Epithelial cell of proximal tubule (primary cell): ENCODE measurements at regions not wholly inside any gene's neighbourhood (a gene's known extent, or its start where the extent isn't known, plus 50 kb on each side); places are given as distances from the start of the nearest gene placed in this dataset.

Experiments used
- DNase-seq: peaks from one replicate; pipeline ENCODE4 v3.0.0-alpha.2; 2011; ENCODE audit warnings: low read depth
- H3K4me3 ChIP-seq: 2 replicates; pipeline ENCODE4 v1.5.1; 2011; ENCODE audit warnings: low read depth, mild to moderate bottlenecking, low read length
- CTCF ChIP-seq: conservative IDR thresholded peaks from 2 replicates; pipeline ENCODE4 v1.5.1; 2012; ENCODE audit warnings: low read depth, mild to moderate bottlenecking, low read length

- H3K4me3 ChIP-seq: no peak overlapping the region
- TF ChIP-seq CTCF: no peak
- DNase-seq: no peak
These were observed 319.4 kb upstream of the FANCL start for GRCh38 chr2:58560531-58560930.

GRCh38 chr2:58558881-58559280 lies 317.8 kb upstream of the FANCL start:
- H3K4me3 ChIP-seq: no peak overlapping the region
- no peak for TF ChIP-seq CTCF
- DNase-seq: no peak

- no peak for TF ChIP-seq CTCF
- DNase-seq: no peak
- no peak overlapping the region for H3K4me3 ChIP-seq
These were observed 316.1 kb upstream of the FANCL start for GRCh38 chr2:58557176-58557575.

- TF ChIP-seq CTCF: peak; percentile 65
- H3K4me3 ChIP-seq: no peak overlapping the region
- no peak for DNase-seq
These were observed 312.8 kb upstream of the FANCL start for GRCh38 chr2:58553937-58554336.

- H3K4me3 ChIP-seq: no peak overlapping the region
- DNase-seq: no peak
- no peak for TF ChIP-seq CTCF
These were observed 312.4 kb upstream of the FANCL start for GRCh38 chr2:58553522-58553921.

- H3K4me3 ChIP-seq: no peak overlapping the region
- no peak for DNase-seq
- no peak for TF ChIP-seq CTCF
These were observed 304.5 kb upstream of the FANCL start for GRCh38 chr2:58545300-58546280.

- no peak for DNase-seq
- H3K4me3 ChIP-seq: no peak overlapping the region
- no peak for TF ChIP-seq CTCF
These were observed 302.3 kb upstream of the FANCL start for GRCh38 chr2:58543442-58543841.
